ENCODE measurements at regions not wholly inside any gene's neighbourhood (a gene's known extent, or its start where the extent isn't known, plus 50 kb on each side); places are given as distances from the start of the nearest gene placed in this dataset.

DNA sequence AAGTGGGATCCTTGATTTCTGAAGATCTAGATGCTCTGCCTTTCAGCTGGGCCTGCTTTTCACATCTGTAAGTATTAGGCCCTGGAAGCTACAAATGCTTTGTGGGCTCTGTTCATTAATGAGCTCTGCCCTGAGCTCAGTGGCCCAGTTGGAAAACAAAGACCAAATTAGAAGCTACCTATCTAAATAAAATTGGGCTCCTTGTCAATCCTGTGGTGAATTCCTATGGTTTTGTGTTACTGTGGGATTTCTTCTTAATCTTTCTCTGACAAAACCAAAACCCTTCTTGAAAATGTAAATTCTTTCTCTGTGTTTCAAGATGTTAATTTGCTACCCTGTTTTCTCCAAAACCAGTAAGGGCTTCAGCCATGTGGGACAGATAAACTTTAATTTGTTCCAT, 219.0 kb upstream of the HS6ST1 start:
- no peak for DNase-seq

DNA sequence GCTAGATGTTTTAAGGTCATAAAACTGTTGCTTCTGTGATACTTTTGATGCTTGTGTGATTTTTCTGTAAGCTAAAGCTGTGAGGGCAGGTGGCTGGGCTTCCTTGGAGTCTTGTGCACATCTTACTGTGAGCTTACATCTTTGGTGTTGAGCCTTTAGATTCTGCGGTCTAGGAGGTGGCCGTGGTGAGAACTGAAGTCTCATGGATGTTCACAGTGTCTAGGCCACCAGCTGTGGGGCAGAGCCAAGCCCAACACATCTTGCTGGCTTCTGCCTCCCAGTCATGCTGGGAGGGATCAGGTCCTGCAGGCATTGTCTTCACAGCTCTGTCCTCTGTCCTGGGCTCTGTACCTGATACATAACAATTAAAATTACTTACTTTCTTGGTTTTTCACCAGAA, 219.7 kb upstream of the HS6ST1 start:
- no peak for DNase-seq

GRCh38 chr2:128540670-128541069, 222.0 kb upstream of the HS6ST1 start:
- DNase-seq: no peak

- DNase-seq: no peak
These were observed 222.8 kb upstream of the HS6ST1 start for GRCh38 chr2:128541448-128541847.

- no peak for DNase-seq
These were observed 224.4 kb upstream of the HS6ST1 start for GRCh38 chr2:128543036-128543435.

GRCh38 chr2:128543646-128544045, 225.0 kb upstream of the HS6ST1 start:
- DNase-seq: no peak

DNA sequence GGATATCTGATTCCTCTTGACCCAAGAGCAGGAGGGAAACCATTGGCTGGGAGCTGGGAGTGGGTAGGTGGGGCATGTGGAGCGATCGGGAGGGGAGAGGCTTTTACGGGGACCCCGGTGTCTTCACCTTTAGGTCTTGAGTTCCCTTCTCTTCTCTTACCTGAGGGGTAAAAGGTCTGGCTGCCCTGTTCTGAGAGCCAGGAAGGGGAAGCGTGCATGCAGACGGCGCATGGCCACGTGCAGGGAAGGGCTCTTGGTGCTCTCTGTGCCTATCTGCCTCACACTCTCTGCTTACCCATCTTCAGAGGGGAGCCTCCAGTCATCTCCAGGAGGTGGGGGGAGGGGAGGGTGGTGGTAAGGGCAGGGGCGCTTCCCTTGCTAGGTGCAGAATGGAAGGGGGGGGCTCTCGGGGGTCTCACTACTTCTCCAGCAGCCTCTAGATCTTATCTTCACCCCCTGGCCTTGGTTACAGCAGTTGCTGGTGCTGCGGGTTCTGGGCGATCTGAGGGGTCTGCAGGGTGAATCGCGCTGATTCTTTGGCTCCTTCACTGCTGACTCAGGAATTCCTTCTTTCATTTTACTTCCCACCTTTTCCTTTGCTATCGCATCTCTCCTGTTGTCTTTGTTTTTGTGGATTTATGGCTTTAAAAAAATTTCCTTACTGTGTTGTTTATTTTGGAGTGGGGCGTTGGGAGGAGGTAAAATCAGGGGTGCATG, 225.8 kb upstream of the HS6ST1 start:
- DNase-seq: no peak

GRCh38 chr2:128545085-128545484, 226.4 kb upstream of the HS6ST1 start:
- DNase-seq: no peak

DNA sequence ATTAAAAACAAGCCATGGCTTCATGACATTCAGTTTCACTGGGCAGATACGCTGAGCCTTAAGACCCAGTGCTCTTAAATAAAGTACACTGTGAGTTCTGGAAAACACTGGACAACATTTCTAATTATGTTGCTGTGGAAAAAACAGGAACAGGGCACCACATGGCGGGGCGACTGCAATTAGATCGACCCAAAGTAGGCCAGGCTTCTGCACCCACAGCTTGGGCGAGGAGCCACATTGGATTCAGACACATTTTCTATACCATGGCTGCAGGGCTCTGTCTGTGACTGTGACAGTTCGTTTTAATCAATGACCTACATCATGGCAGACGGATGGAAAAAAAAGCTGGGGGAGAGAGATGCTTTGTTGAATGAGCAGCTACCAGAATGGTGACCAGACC, 227.2 kb upstream of the HS6ST1 start:
- DNase-seq: no peak

DNA sequence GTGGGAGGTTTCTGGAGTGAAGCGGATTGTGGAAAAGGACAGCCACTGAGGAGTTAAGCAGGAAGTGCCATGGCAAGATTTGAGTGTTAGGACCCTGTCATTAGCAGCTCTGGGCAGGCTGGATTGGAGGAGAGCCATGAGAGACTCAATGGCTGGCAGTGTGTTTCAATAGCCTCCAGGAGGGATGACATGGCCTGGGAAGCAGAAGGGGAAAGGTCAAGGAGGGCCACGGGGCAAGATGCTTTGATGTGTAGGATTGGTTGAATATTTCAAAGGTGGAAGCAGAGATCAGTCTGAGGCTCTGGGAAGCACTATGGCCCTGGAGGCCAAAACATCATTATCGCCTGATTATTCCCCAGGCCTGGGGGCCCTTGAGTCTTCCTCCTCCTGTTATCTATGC, 229.0 kb upstream of the HS6ST1 start:
- DNase-seq: no peak

DNA sequence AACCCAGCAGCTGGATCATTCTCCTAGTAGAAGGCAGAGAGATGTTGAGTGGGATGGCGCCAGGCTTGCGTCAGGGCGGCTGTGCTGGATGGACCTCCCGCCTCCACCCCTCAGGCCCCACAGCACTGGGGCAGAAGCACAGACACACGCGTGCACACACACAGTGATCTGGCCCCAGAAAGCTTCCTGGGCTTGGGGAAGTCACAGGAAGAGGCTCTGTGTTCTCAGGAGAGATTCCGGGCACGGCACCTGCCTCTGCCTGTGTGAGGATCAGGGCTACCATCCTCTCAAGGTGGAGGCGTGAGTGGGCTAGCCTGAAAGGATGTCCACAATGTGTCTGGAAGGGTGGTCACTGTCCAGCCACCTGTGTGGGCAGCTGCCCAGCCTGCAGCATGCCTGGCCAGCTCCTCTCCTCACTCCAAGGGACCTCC, 229.8 kb upstream of the HS6ST1 start:
- DNase-seq: no peak

DNA sequence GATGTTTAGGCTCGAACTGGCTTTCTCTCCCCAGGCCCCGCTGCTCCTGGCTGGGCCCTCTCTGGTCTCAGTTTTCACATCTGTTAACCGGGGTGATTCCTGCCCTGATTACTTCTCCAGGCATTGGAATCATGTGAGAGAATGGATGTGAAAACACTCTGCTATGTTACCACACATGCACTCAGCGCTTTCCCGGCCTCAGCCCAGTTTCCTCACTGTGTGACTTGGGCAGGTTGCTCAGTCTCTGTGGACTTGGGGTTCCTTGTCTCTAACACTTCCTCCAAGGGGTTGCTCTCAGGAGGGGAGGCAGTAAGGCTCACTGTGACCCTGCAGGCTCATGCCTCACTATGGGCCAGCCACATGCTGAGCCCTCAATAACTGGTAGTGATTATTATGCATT, 230.4 kb upstream of the HS6ST1 start:
- no peak for DNase-seq

GRCh38 chr2:128549646-128550260, 231.1 kb upstream of the HS6ST1 start:
- no peak for DNase-seq

DNA sequence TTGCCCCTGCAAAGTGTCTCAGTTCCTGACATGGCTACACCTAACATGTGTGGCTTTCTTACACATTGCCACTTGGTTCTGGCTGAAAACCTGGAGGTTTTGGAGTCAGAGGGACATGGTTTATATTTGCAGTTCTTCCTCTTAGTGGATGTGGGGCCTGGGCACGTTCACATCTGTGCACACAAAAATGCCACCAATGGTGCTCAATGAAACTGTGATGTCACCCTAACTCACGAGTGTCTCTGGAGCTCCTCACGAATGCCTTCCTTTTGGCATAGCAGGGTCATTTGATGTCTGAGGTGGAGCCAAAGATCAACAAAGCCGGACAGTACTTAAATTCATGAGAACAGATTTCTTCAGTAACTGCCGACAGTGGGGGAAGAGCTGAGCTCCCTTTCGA, 231.7 kb upstream of the HS6ST1 start:
- no peak for DNase-seq

GRCh38 chr2:128550801-128551416, 232.2 kb upstream of the HS6ST1 start:
- DNase-seq: no peak

GRCh38 chr2:128551435-128551834, 232.8 kb upstream of the HS6ST1 start:
- no peak for DNase-seq

GRCh38 chr2:128552141-128552805, 233.6 kb upstream of the HS6ST1 start:
- DNase-seq: no peak

- DNase-seq: no peak
These were observed 234.3 kb upstream of the HS6ST1 start for GRCh38 chr2:128552806-128553551.

GRCh38 chr2:128554151-128554769, 235.6 kb upstream of the HS6ST1 start:
- DNase-seq: no peak

DNA sequence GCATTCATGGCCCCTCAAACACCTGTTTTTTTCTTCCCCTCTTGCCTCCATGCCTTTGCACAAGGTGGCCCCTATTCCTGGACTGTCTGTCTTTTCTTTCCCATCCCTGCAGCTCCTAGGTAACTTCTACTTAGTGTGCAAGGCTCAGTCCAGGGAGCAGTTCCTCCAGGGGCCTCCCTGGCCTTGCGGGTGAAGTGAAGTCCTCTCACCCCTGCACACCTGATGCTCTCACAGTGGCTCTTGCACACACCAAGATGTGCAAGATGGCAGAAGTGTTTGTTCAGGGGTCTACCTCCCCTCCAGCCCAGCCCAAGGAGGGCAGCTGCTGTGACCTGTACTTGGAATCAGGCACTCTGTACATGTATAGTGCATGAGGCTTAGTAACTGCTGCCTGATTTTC, 236.8 kb upstream of the HS6ST1 start:
- no peak for DNase-seq

- no peak for DNase-seq
These were observed 237.4 kb upstream of the HS6ST1 start for GRCh38 chr2:128556089-128556488.

DNA sequence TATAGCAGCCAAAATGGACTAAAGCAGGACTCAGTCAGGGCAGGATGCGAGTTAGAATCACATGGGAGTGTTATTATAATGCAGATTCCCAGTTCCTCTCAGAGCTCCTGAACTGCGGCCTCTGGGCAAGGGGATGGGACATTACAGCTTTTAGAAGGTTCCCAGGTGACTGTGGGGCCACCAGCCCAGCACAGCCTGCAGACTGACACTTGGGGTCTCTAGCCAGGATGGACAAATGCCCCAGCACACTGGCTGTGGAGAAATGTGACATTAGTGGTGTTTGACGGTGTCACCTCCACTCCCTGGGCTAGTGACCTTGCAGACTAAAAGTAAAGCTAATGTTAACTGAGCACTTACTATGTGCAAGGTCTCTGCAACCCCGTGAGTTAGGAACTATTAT, 238.0 kb upstream of the HS6ST1 start:
- DNase-seq: no peak

DNA sequence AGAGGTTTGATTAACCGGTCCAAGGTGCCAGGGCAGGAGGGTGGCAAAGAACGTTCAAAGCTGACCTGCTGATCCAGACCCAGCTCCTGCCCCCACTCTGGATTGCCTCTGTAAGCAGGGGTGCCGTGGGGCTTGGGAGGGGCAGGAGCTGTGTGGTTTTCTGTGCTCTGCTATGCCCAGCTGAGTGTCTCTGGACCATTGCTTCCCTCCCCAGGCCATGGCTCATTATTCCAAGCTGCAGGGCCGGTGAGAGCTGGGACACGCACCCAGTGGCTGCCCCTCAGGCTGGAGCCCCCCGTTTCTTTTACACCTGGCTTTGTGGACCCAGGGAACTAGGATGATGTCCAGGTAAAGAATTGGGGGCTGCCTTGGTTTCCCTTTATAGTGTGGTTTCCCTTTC, 238.4 kb upstream of the HS6ST1 start:
- DNase-seq: no peak
